Activated CD4-positive, alpha-beta T cell treated with anti-CD3 and anti-CD28 coated beads for 36 hours (primary cell): ENCODE measurements at regions not wholly inside any gene's neighbourhood (a gene's known extent, or its start where the extent isn't known, plus 50 kb on each side); places are given as distances from the start of the nearest gene placed in this dataset.

Experiments
- ATAC-seq: fragments of 200-7000 bp; cut with Tn5 transposase; one replicate; pipeline ENCODE4 v1.10.0; 2021; ENCODE audit warnings: mild to moderate bottlenecking, moderate library complexity
- CTCF ChIA-PET: fragments of 350-600 bp; sonication (Branson Sonifier 250); formaldehyde crosslinking; loops from one replicate; lab custom pipeline; 2021; ENCODE audit warnings: antibody characterized with exemption; lab: Charles Lee
- POLR2A ChIA-PET: fragments of 350-600 bp; sonication (Branson Sonifier 250); formaldehyde crosslinking; loops from one replicate; lab custom pipeline; 2021; ENCODE audit warnings: antibody characterized with exemption, inconsistent platforms; lab: Charles Lee
- DNase-seq: peaks from one replicate; pipeline ENCODE4 v3.0.0-alpha.2; 2020
- H3K27ac Mint-ChIP-seq: one replicate; pipeline ENCODE4 v1.8.0; 2021; ENCODE audit warnings: mixed read lengths
- H3K27me3 Mint-ChIP-seq: one replicate; pipeline ENCODE4 v1.8.0; 2021; ENCODE audit warnings: mixed read lengths
- H3K36me3 Mint-ChIP-seq: one replicate; pipeline ENCODE4 v1.8.0; 2021; ENCODE audit warnings: low read depth, mixed read lengths
- H3K4me1 Mint-ChIP-seq: one replicate; pipeline ENCODE4 v1.8.0; 2021; ENCODE audit warnings: mixed read lengths
- H3K4me3 Mint-ChIP-seq: one replicate; pipeline ENCODE4 v1.8.0; 2021; ENCODE audit warnings: mild to moderate bottlenecking, moderate library complexity, mixed read lengths
- H3K9me3 Mint-ChIP-seq: one replicate; pipeline ENCODE4 v1.8.0; 2021; ENCODE audit warnings: low read depth, mixed read lengths
- intact Hi-C, 2 experiments: fragments of 100-400 bp; cut with DNase I in 1 of 2; cut with micrococcal nuclease in 1 of 2; formaldehyde crosslinking; loops; one replicate each; pipeline versions ENCODE4 v1.14.2 to v1.15.1; 2022 to 2024; cut with DNase I, micrococcal nuclease

DNA sequence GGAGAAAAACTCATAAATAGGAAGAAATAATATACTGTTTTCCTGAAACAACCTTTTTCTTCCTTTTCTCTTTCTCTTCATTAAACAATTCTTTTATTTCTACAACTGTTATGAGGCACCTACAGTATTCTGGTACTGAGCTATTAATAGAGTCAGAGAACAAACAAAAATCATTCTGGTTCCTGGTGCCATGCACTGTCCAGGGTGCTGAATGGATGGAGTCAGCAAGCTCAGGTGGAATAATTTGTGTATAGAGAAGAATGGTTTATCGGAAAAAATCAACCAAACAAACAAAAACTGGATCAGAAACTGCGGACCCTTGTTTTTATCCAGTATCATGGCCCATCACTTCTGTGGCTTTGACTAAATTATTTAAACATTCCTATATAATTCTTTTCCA is 430.3 kb upstream of the GOT2 start:
- H3K4me1 Mint-ChIP-seq = no peaks in the 10 kb centered on the region
- no peak overlapping the region for H3K27ac Mint-ChIP-seq
- no peaks in the 10 kb centered on the region for H3K27me3 Mint-ChIP-seq
- intact Hi-C loops = no loop called here
- POLR2A ChIA-PET = no interaction called here
- no peaks in the 10 kb centered on the region for H3K36me3 Mint-ChIP-seq
- H3K4me3 Mint-ChIP-seq = no peak overlapping the region
- DNase-seq (no peak), ATAC-seq (no peak)
- CTCF ChIA-PET = no interaction called here
- no peaks in the 10 kb centered on the region for H3K9me3 Mint-ChIP-seq

DNA sequence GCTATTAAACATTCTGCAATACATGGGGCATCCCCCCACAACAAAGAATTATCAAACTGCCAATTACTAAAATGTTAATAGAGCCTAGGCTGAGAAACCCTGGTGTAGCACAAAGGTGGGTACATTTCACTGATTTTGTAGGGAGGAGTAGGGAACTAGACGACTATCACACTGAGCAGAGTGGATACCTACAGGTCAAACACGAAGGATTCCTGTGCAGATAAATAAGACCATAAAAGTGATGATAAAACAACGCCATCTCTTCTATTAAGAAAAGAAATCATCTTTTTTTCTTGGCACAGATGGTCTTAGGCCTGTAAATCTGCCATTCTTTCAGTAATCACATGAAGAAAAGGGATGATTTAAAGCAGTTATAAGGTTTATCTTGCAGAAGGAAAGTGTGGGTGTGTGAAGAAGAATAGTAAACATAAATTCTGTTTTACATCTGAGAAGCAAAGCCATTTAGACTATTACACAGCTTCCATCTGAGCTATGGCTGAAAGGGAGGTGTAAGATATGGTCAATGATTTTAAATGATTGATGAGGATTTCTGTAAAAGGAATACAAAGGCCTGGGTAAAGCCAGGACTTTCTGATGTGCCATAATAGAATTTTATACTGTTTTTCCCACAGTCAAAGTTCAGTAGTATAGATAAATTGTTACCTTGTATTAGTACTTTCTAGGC is 429.4 kb upstream of the GOT2 start:
- ATAC-seq = no peak
- H3K27ac Mint-ChIP-seq = no peak overlapping the region
- H3K4me3 Mint-ChIP-seq = no peak overlapping the region
- CTCF ChIA-PET = no interaction called here
- intact Hi-C loops = no loop called here
- H3K27me3 Mint-ChIP-seq = no peaks in the 10 kb centered on the region
- H3K9me3 Mint-ChIP-seq = no peaks in the 10 kb centered on the region
- H3K4me1 Mint-ChIP-seq = no peaks in the 10 kb centered on the region
- no peaks in the 10 kb centered on the region for H3K36me3 Mint-ChIP-seq
- POLR2A ChIA-PET = no interaction called here
- DNase-seq = no peak

DNA sequence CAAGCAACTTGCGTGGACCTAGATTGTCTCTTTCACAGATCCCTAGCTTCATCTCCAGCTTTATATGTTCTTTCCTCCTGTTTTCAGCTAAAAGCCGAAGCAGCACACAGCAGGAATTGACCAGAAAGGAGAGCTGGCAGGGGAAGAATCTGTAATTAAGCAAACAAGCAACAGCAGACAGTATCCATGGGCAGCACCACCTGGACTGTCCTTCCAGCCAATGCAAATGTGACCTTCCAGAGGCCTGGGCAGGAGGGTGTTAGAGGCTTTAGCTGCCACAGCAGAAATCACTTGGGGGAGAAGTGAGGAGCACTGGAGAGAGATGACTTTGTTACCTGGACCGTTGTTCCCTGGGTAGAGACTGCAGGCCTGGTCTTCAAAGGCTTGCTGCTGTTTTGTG is 427.6 kb upstream of the GOT2 start:
- ChIA-PET POLR2A (no interaction called here), CTCF (no interaction called here)
- Mint-ChIP-seq H3K27me3 (no peaks in the 10 kb centered on the region), H3K36me3 (no peaks in the 10 kb centered on the region), H3K27ac (no peak overlapping the region), H3K4me3 (no peak overlapping the region), H3K9me3 (no peaks in the 10 kb centered on the region), H3K4me1 (no peaks in the 10 kb centered on the region)
- intact Hi-C loops = no loop called here
- no peak for DNase-seq
- ATAC-seq = no peak

DNA sequence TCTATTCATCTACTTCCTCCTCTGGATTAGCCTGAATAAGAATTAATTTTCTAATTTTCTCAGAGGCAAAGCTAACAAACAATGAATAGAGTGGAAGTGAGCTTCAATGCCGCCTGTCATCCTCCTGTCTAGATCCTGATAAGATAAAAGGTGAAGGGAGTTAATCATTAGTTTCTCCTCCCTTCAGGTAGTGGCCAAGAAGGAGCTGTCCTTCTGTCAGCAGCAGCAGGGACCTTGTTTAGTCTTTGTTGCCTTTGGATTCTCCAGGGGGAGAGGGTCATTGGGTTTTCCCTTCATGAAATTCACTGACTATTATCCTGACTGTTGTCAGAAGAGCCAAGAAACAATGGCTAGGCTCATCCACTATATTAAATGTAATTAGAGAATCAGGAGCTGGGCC is 420.2 kb upstream of the GOT2 start:
- CTCF ChIA-PET = no interaction called here
- no peak for DNase-seq
- intact Hi-C loops = no loop called here

DNA sequence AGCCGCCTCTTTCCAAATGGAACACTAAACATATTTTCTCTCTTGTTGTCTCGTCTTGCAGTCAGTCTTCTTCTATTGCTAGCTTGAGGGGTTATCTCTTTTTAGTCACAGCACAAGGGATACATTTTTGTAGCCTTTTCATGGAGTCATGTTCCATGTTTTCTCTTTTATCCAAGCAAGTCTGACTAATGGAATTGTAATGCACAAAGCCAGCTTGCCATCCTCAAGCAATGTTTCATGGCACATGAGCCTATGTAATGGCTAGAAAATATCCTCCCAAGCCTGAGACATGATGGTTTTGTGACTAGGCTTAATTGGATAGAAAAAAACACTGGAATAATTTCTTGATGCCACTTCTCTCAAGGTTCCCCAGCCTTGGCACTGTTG is 414.6 kb upstream of the GOT2 start:
- Mint-ChIP-seq H3K4me1 (no peaks in the 10 kb centered on the region), H3K36me3 (no peaks in the 10 kb centered on the region), H3K27me3 (no peaks in the 10 kb centered on the region), H3K4me3 (no peak overlapping the region), H3K27ac (no peak overlapping the region), H3K9me3 (no peaks in the 10 kb centered on the region)
- no peak for DNase-seq
- POLR2A ChIA-PET = no interaction called here
- intact Hi-C loops = no loop called here
- CTCF ChIA-PET = interaction anchor here (0.7 kb wide), 1 partner anchor 45 kb away, joined by 4 read pairs; no protein-coding TSS in a partner anchor
- ATAC-seq = no peak

More for the DNA sequence above, 420.2 kb upstream of the GOT2 start:
- H3K4me1 Mint-ChIP-seq = no peaks in the 10 kb centered on the region
- no peak overlapping the region for H3K4me3 Mint-ChIP-seq
- H3K27ac Mint-ChIP-seq = no peak overlapping the region
- no peaks in the 10 kb centered on the region for H3K36me3 Mint-ChIP-seq
- POLR2A ChIA-PET = no interaction called here
- peaks cover 2% of the 10 kb centered on the region for H3K27me3 Mint-ChIP-seq
- no peak for ATAC-seq
- peaks cover 2% of the 10 kb centered on the region for H3K9me3 Mint-ChIP-seq

DNA sequence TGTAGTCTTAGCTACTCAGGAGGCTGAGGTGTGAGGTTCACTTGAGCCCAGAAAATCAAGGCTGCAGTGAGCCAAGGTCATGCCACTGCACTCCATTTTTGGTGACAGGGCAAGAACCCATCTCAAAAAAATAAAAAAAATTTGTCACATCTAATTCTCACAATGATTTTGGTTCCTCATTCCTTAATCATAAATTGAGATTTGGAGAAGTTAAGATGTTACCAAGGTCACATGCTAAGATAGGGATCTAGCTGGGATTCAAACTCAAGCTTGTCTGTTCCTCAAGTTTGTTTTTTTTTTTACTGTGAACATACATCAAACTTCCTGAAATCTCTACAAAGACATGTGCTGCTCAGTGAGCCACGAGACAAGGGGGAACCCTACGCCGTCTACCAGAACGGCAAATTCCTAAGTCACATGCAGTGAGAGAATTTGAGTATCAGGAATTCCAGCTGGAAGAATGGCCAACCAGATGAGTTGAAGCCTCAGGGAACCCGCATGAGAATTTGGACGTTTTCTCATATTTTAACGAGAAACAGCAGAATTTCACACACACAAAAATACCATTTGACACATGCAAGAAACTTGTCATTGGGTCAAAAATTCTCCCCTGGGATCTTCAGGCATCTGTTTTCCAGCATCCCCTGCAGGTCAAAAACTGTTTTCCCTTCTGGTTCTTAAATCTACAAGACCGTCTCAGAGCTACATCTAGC is 414.1 kb upstream of the GOT2 start:
- H3K4me3 Mint-ChIP-seq = no peak overlapping the region
- H3K4me1 Mint-ChIP-seq = no peaks in the 10 kb centered on the region
- DNase-seq (no peak), ATAC-seq (no peak)
- H3K36me3 Mint-ChIP-seq = no peaks in the 10 kb centered on the region
- ChIA-PET POLR2A (no interaction called here), CTCF (interaction anchor here (0.7 kb wide), 1 partner anchor 45 kb away, joined by 4 read pairs; no protein-coding TSS in a partner anchor)
- H3K27ac Mint-ChIP-seq = no peak overlapping the region
- intact Hi-C loops = no loop called here
- no peaks in the 10 kb centered on the region for H3K27me3 Mint-ChIP-seq
- no peaks in the 10 kb centered on the region for H3K9me3 Mint-ChIP-seq

DNA sequence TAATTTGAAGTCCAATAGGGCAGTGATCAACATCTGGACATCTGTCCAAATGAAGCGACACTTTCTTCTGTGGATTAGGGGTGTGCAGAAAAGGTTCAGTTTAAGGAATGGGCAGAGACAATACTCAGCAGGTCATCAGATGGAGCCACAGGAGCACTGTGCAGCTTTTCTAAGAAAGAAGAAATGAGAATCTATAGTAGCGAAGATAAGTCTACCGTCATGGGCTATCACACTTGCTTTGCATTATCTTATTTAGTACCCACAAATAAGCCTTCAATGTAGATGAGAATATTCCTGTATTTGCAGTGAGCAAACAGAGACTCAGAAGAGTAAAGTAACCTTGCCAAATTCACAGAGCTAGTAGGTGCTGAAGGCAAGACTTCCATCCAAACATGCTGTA is 412.0 kb upstream of the GOT2 start:
- CTCF ChIA-PET = no interaction called here
- intact Hi-C loops = no loop called here

DNA sequence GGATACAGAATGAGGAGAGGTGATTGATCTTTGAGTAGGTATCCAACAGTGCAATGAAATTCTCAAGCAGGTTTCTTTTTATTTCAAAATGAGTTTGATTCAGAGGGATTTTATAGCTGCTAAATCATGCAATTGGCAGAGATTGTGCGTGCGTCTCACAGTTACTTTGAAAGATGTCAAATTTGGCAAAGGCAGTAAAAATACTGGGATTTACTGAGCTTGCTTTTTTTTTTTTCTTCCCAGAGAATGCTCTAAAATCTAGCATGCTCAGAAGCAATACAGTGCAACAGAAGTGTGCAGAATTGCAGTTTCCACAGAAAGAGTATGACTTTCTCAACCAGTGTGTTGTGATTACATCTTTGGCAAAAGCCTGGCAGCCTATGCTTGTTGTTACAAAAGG is 410.7 kb upstream of the GOT2 start:
- H3K4me1 Mint-ChIP-seq = no peaks in the 10 kb centered on the region
- H3K27ac Mint-ChIP-seq = no peak overlapping the region
- POLR2A ChIA-PET = no interaction called here
- intact Hi-C loops = no loop called here
- H3K36me3 Mint-ChIP-seq = no peaks in the 10 kb centered on the region
- ATAC-seq (no peak), DNase-seq (no peak)
- no peak overlapping the region for H3K4me3 Mint-ChIP-seq
- H3K9me3 Mint-ChIP-seq = no peaks in the 10 kb centered on the region
- H3K27me3 Mint-ChIP-seq = no peaks in the 10 kb centered on the region
- CTCF ChIA-PET = no interaction called here

More for the DNA sequence above, 412.0 kb upstream of the GOT2 start:
- Mint-ChIP-seq H3K27me3 (no peaks in the 10 kb centered on the region), H3K4me1 (no peaks in the 10 kb centered on the region), H3K9me3 (no peaks in the 10 kb centered on the region), H3K4me3 (no peak overlapping the region), H3K27ac (no peak overlapping the region), H3K36me3 (no peaks in the 10 kb centered on the region)
- POLR2A ChIA-PET = no interaction called here
- DNase-seq (no peak), ATAC-seq (no peak)

DNA sequence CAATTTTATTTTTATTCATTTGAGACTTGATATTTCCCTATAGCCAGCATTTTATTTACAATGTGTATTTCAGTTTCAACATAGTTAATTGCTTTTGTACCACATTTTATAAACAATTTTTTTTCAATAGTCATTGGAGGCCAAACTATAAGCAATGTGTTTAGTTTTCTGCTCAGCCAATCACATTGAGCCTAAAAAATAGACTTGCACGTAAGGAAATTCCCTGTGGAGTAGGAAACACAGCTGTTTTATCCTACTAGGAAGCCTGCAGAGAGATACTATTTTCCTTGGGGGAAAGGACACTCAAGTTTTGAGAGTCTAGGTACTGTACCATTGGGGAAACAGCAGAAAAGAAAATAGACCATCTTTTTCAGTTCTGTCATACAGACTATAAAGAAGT is 410.2 kb upstream of the GOT2 start:
- H3K4me1 Mint-ChIP-seq = no peaks in the 10 kb centered on the region
- ChIA-PET POLR2A (no interaction called here), CTCF (no interaction called here)
- no peak overlapping the region for H3K4me3 Mint-ChIP-seq
- no peaks in the 10 kb centered on the region for H3K36me3 Mint-ChIP-seq
- H3K27ac Mint-ChIP-seq = no peak overlapping the region
- DNase-seq (no peak), ATAC-seq (no peak)
- H3K27me3 Mint-ChIP-seq = no peaks in the 10 kb centered on the region
- no peaks in the 10 kb centered on the region for H3K9me3 Mint-ChIP-seq
- intact Hi-C loops = no loop called here

DNA sequence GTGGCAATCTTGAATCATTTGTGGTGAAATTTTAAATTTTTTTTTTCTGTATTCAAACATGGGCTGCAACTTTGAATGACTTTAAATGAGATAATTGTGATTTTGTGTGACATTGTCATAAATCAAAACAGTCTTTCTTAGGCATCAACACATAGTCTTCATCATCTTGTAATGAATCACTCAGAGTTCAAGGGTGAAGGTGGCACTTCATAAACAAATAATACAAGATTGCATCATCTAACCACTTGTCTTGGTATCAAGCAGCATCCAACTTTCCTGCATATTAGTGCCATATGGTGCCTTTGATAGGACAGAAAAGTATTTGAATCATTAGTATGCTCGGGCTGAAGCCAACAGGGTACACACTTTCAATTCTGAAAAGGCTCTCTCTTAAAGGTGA is 392.4 kb upstream of the GOT2 start:
- H3K27me3 Mint-ChIP-seq = no peaks in the 10 kb centered on the region
- no peak overlapping the region for H3K4me3 Mint-ChIP-seq
- DNase-seq = no peak
- H3K36me3 Mint-ChIP-seq = no peaks in the 10 kb centered on the region
- no peaks in the 10 kb centered on the region for H3K9me3 Mint-ChIP-seq
- CTCF ChIA-PET = no interaction called here
- H3K27ac Mint-ChIP-seq = no peak overlapping the region
- ATAC-seq = no peak
- no peaks in the 10 kb centered on the region for H3K4me1 Mint-ChIP-seq
- POLR2A ChIA-PET = no interaction called here
- intact Hi-C loops = no loop called here

DNA sequence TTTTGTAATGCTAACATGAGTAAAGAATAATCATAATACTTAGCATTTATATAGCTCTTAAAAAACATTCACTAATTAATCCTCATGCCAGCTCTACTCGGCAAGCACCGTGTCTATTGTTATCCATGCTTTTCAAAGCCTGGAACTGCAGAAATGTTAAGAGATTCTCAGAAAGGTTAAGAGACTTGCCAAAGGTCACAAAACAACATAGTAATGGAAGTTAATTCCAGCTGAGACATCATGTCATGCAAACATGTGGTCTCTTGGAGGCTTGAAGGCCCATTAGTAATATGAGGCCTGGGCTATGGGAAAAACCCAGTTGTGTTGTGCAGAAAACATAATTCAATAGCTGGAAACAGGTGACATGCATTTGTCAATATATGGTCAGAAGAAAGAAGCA is 389.9 kb upstream of the GOT2 start:
- H3K27ac Mint-ChIP-seq = no peak overlapping the region
- ChIA-PET CTCF (no interaction called here), POLR2A (no interaction called here)
- no peaks in the 10 kb centered on the region for H3K9me3 Mint-ChIP-seq
- no peaks in the 10 kb centered on the region for H3K36me3 Mint-ChIP-seq
- ATAC-seq (no peak), DNase-seq (no peak)
- intact Hi-C loops = no loop called here
- H3K4me1 Mint-ChIP-seq = no peaks in the 10 kb centered on the region
- no peak overlapping the region for H3K4me3 Mint-ChIP-seq
- no peaks in the 10 kb centered on the region for H3K27me3 Mint-ChIP-seq

DNA sequence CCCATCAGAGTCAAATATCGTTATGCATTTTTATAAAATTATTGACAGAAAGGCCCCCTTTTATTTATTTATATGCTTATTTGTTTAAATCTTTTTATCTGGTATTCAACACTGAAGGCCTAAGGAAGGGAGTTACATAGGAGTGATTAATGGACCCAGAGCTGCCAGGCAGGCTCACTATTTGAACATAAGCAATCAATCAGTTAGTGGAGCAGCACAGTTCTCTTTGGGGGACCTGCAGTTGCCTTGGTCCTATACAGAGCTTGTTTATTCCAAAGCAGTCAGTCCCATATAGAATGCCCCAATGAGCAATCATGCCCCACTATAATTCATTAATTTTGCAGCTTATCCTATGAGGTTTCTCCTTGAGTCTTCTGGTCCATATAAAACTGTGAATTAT is 389.4 kb upstream of the GOT2 start:
- no peak for ATAC-seq
- POLR2A ChIA-PET = no interaction called here
- CTCF ChIA-PET = no interaction called here
- intact Hi-C loops = no loop called here
- H3K36me3 Mint-ChIP-seq = no peaks in the 10 kb centered on the region
- H3K27ac Mint-ChIP-seq = no peak overlapping the region
- no peak overlapping the region for H3K4me3 Mint-ChIP-seq
- H3K4me1 Mint-ChIP-seq = no peaks in the 10 kb centered on the region
- DNase-seq = no peak
- no peaks in the 10 kb centered on the region for H3K9me3 Mint-ChIP-seq
- no peaks in the 10 kb centered on the region for H3K27me3 Mint-ChIP-seq
